Activated gamma-delta T cell treated with Interleukin-2 at 50 U/mL for 16 hours (primary cell): ENCODE measurements at regions not wholly inside any gene's neighbourhood (a gene's known extent, or its start where the extent isn't known, plus 50 kb on each side); places are given as distances from the start of the nearest gene placed in this dataset.
"Not testable (repeated sequence)": the region's sequence is repeated elsewhere in the genome, so short reads cannot be mapped to it uniquely, and the experiment has no call there.

Source experiments
- DNase-seq: peaks from one replicate; pipeline ENCODE4 v3.0.0-alpha.2; 2020

- DNase-seq: no peak
Observed at GRCh38 chr6:121020656-121021055, 313.6 kb downstream of the TBC1D32 start.

GRCh38 chr6:121008553-121008952 lies 325.7 kb downstream of the TBC1D32 start:
- no peak for DNase-seq

- no peak for DNase-seq
Observed at GRCh38 chr6:121006024-121006423, 328.3 kb downstream of the TBC1D32 start.

- DNase-seq: no peak
Observed at GRCh38 chr6:121000381-121000780, 333.9 kb downstream of the TBC1D32 start.

- no peak for DNase-seq
Observed at GRCh38 chr6:120996340-120996739, 337.9 kb downstream of the TBC1D32 start.

GRCh38 chr6:120994573-120994967 lies 339.7 kb downstream of the TBC1D32 start:
- no peak for DNase-seq

GRCh38 chr6:120993929-120994572 lies 340.2 kb downstream of the TBC1D32 start:
- no peak for DNase-seq

- no peak for DNase-seq
Observed at GRCh38 chr6:120992257-120992656, 342.0 kb downstream of the TBC1D32 start.

- no peak for DNase-seq
Observed at GRCh38 chr6:120990866-120991265, 343.4 kb downstream of the TBC1D32 start.

GRCh38 chr6:120981835-120982234 lies 352.4 kb downstream of the TBC1D32 start:
- no peak for DNase-seq

GRCh38 chr6:120966321-120966720 lies 368.0 kb downstream of the TBC1D32 start:
- DNase-seq: no peak

GRCh38 chr6:120965814-120966213 lies 368.5 kb downstream of the TBC1D32 start:
- DNase-seq: no peak

GRCh38 chr6:120960761-120961160 lies 373.5 kb downstream of the TBC1D32 start:
- no peak for DNase-seq

- DNase-seq: no peak
Observed at GRCh38 chr6:120954111-120954510, 380.2 kb downstream of the TBC1D32 start.

- DNase-seq: no peak
Observed at GRCh38 chr6:120951258-120951657, 383.0 kb downstream of the TBC1D32 start.

- no peak for DNase-seq
Observed at GRCh38 chr6:120947111-120947510, 387.2 kb downstream of the TBC1D32 start.

- no peak for DNase-seq
Observed at GRCh38 chr6:120945905-120946594, 388.2 kb downstream of the TBC1D32 start.

GRCh38 chr6:120938876-120939472 lies 395.3 kb downstream of the TBC1D32 start:
- DNase-seq: no peak

GRCh38 chr6:120938164-120938875 lies 396.0 kb downstream of the TBC1D32 start:
- DNase-seq: no peak

GRCh38 chr6:120935908-120936307 lies 398.4 kb downstream of the TBC1D32 start:
- DNase-seq: no peak

GRCh38 chr6:120935016-120935415 lies 399.3 kb downstream of the TBC1D32 start:
- DNase-seq: no peak

GRCh38 chr6:120931520-120932180 lies 402.6 kb downstream of the TBC1D32 start:
- DNase-seq: not testable (repeated sequence)

GRCh38 chr6:120930500-120930899 lies 403.8 kb downstream of the TBC1D32 start:
- not testable (repeated sequence) for DNase-seq
